ACC112 (cell line): ENCODE measurements at regions not wholly inside any gene's neighbourhood (a gene's known extent, or its start where the extent isn't known, plus 50 kb on each side); places are given as distances from the start of the nearest gene placed in this dataset.

Source experiments
- H2AFZ ChIP-seq: fragments of 200-600 bp; sonication (generic); one replicate; pipeline ENCODE4 v1.6.0; 2017; ENCODE audit warnings: antibody characterized with exemption, low read length; ENCODE audit not compliant: unreplicated experiment
- H3K27ac ChIP-seq: fragments of 200-600 bp; sonication (generic); 2 replicates; pipeline ENCODE4 v1.5.1; 2014; ENCODE audit warnings: low read depth, mild to moderate bottlenecking, antibody characterized with exemption, low read length, moderate library complexity
- H3K27me3 ChIP-seq: fragments of 200-600 bp; sonication (generic); 2 replicates; pipeline ENCODE4 v1.6.1; 2014; ENCODE audit warnings: mild to moderate bottlenecking, antibody characterized with exemption, low read length, moderate library complexity, mixed read lengths; ENCODE audit not compliant: insufficient read depth
- H3K36me3 ChIP-seq: fragments of 200-600 bp; sonication (generic); 2 replicates; pipeline ENCODE4 v1.6.1; 2016; ENCODE audit warnings: mild to moderate bottlenecking, antibody characterized with exemption, low read length, moderate library complexity, mixed read lengths; ENCODE audit not compliant: insufficient read depth
- H3K4me1 ChIP-seq: fragments of 200-600 bp; sonication (generic); one replicate; pipeline ENCODE4 v1.6.1; 2016; ENCODE audit warnings: low read length, mixed read lengths; ENCODE audit not compliant: insufficient read depth, unreplicated experiment, control insufficient read depth
- H3K4me3 ChIP-seq: fragments of 200-600 bp; sonication (generic); 2 replicates; pipeline ENCODE4 v1.5.1; 2014; ENCODE audit warnings: mild to moderate bottlenecking, low read depth, low read length
- H3K79me2 ChIP-seq: fragments of 200-600 bp; sonication (generic); one replicate; pipeline ENCODE4 v1.6.0; 2016; ENCODE audit warnings: low read length; ENCODE audit not compliant: control insufficient read depth, unreplicated experiment, insufficient read depth

DNA sequence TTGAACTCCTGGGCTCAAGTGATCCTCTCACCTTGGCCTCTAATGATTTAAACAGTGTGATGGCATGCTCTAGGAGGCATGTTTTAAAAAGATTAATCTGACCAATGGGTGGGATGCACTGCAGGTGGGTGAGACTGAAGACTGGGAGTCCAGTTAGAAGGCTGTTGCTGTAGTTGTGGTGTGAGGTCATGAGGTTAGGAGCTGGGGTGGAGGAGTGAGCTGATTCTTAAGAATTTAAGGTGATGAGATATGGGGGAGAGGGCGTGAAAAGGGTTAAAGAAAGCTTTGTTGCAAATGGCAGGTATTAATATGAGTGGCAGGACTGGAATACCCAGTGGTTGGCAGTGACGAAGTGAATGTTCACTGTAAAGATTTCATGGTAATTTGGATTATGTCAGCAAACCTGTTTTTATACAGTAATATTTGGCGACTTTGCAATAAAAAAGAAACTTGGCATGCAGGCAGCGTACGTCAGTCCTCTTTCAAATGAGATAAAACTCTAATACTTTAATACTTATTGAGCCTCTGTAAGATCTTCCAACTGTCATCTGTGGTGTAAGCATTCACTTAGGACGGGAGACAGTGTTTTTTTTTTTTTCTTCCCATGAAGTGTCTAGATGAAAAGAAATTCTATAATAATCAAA, 72.8 kb upstream of the MTPN start:
- no peaks in the 10 kb centered on the region for H3K27me3 ChIP-seq
- no peak overlapping the region for H2AFZ ChIP-seq
- no peak overlapping the region for H3K4me3 ChIP-seq

DNA sequence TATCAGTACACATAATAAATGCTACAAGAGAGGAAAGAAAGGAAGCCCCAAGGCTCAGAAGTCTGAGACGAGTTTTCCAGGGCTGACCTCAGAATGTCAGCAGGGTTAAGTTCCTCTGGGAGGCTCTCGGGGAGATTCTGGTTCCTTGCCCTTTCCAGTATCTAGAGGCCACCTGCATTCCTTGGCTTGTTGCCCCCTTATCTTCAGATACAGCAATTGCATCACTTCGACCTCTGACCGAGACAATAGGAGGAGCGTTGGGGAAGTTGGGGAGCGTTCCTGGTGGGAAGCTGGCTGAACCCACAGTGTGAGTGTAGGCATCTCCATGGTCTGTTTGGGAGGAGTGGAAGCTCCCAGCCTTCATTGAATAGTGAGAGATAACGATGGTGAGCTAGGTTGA, 72.0 kb upstream of the MTPN start:
- Histone ChIP-seq H3K79me2 (no peaks in the 10 kb centered on the region), H3K27me3 (no peaks in the 10 kb centered on the region), H3K4me1 (no peaks in the 10 kb centered on the region), H3K27ac (no peak overlapping the region), H3K36me3 (no peaks in the 10 kb centered on the region), H2AFZ (no peak overlapping the region), H3K4me3 (no peak overlapping the region)

More for the DNA sequence above, 72.8 kb upstream of the MTPN start:
- Histone ChIP-seq H3K27ac (no peak overlapping the region), H3K4me1 (no peaks in the 10 kb centered on the region), H3K79me2 (no peaks in the 10 kb centered on the region), H3K36me3 (no peaks in the 10 kb centered on the region)

DNA sequence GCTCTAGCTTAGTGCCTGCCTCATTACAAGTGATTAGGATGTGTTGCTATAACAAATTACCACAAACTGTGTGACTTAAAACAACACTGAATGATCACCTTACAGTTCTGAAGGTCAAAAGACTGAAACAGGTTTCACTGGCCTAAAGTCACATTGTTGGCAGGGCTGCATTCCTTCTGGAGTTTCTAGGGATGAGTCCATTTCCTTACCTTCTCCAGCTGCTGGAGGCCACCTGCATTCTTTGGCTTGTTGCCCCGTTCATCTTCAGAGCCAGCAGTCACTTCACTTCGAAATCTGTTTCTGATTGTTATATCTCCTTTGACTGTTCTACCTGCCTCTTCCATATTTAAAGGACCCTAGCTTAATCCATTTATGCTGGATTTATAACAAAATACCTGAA, 69.4 kb upstream of the MTPN start:
- Histone ChIP-seq H3K79me2 (no peaks in the 10 kb centered on the region), H3K27ac (no peak overlapping the region), H3K27me3 (no peaks in the 10 kb centered on the region), H3K36me3 (no peaks in the 10 kb centered on the region), H3K4me3 (no peak overlapping the region), H2AFZ (no peak overlapping the region), H3K4me1 (no peaks in the 10 kb centered on the region)

DNA sequence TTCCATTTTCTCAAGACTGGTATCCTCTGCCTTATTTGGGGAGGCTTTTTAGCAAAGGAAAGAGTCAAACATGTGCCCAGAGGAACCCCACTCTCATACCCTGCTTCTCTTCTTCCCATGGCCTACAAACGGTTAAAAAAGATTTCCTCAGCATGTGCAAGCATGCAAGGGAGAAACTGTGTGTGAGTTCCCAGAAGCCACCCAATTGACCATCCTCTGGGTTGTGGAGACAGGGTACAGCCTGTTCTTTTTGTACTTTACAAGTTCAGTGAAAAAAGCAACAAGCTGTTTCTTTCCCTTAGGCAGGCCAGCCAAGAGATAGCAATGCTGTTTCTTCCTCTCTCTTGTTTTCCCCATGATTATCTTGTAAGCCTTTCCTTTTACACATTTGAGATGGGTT, 68.8 kb upstream of the MTPN start:
- Histone ChIP-seq H3K79me2 (no peaks in the 10 kb centered on the region), H3K36me3 (no peaks in the 10 kb centered on the region), H2AFZ (no peak overlapping the region)

DNA sequence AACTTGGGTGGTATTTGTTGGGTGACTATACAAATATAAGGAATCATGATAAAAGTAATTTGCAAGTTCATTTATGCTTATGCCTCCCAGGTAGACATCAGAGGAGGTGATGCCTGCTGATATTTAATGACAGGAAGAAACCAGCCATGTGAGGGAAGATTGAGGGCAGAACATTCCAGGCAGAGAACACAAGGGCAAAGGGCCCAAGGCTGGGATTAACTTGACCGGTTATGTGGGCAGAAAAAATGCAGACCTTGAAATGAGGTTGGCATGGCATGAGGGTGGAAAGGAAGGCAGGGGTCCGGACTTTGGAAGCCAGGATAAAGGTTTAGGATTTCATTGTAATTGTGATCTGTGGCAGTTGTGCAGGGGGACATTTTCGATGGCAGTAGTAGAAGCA, 68.0 kb upstream of the MTPN start:
- Histone ChIP-seq H3K4me3 (no peak overlapping the region), H3K4me1 (no peaks in the 10 kb centered on the region)

More for the DNA sequence above, 68.8 kb upstream of the MTPN start:
- Histone ChIP-seq H3K27me3 (no peaks in the 10 kb centered on the region), H3K4me1 (no peaks in the 10 kb centered on the region), H3K4me3 (no peak overlapping the region), H3K27ac (no peak overlapping the region)

DNA sequence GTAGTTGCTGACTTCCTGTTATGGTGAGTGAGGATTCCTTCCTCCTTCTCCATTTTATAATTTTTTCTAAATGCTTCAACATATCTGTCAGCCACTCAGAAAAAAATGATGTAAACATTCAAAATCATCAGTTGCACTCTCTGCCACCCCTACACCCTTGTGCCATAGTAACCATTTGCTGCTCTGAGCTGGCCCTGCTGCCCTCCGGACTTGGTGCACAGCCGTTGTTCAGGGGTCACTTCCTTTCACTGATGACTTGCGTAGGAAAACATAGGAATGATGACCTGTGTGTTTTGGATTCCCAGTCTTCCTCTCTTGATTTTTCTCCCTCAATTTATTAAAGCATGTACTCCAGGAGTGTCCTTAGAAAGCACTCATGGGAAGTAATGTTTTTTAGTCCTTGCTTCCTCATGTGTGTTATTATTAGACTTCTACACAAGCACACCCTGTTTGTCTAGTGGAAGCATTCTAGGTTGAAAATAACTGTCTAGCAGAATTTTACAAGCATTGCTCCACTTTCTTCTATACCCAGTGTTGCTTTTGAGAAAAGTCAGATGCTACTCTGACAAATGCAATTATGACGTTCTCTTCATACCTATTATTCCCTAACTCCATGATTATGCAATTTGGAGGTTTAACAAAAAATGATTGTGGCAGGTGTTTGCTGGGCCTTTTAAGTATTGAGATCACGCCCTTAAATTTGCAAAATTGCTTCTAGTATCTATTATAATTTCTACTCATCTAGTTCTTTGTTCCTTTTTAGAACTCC, 62.6 kb upstream of the MTPN start:
- Histone ChIP-seq H3K27ac (no peak overlapping the region), H3K4me1 (no peaks in the 10 kb centered on the region), H3K36me3 (no peaks in the 10 kb centered on the region), H3K79me2 (no peaks in the 10 kb centered on the region), H2AFZ (no peak overlapping the region), H3K27me3 (no peaks in the 10 kb centered on the region), H3K4me3 (no peak overlapping the region)

More for the DNA sequence above, 68.0 kb upstream of the MTPN start:
- Histone ChIP-seq H3K79me2 (no peaks in the 10 kb centered on the region), H3K36me3 (no peaks in the 10 kb centered on the region), H3K27me3 (no peaks in the 10 kb centered on the region), H3K27ac (no peak overlapping the region), H2AFZ (no peak overlapping the region)

DNA sequence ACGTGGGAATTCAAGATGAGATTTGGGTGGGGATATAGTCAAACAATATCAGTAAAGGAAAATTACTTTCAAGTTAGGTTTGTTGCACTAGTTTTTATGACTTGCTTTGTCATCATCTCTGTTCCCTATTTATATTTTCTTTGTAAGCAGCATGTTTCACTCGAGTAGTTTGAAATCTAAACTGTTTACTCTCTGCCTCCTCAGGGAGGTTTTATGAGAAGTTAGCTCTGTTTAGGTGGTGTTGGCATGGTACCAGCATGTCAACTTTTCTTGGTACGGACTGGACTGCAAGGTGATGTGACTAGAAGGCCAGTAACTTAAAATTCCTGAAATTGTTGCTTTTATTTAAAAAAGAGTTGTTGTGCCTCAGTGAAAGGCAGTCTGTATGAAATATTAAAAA, 59.2 kb upstream of the MTPN start:
- Histone ChIP-seq H3K27me3 (peaks cover 20% of the 10 kb centered on the region), H2AFZ (no peak overlapping the region), H3K4me3 (no peak overlapping the region), H3K27ac (no peak overlapping the region), H3K36me3 (no peaks in the 10 kb centered on the region), H3K79me2 (no peaks in the 10 kb centered on the region), H3K4me1 (no peaks in the 10 kb centered on the region)

DNA sequence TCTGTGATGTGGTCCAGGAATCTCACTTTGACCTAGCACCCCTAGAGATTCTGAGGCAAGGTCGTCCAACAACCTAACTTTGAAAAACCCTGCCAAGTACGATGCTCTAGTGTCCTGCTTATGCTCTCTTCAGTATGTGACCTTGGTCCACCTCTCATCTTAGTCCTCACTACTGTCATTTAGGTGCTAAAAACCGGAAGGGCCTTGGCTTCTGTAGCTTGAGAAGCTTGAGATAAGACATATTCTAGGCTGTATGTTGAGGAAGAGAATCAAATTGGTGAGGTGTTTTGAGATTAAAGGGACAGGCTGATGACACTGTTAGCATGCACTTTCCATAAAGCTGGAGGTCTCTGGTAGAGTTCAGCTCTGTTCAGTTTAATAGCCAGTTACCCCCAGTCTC, 57.0 kb upstream of the MTPN start:
- Histone ChIP-seq H3K4me3 (no peak overlapping the region), H3K4me1 (no peaks in the 10 kb centered on the region), H3K79me2 (no peaks in the 10 kb centered on the region), H2AFZ (no peak overlapping the region), H3K36me3 (no peaks in the 10 kb centered on the region), H3K27me3 (peaks cover 38% of the 10 kb centered on the region), H3K27ac (no peak overlapping the region)

DNA sequence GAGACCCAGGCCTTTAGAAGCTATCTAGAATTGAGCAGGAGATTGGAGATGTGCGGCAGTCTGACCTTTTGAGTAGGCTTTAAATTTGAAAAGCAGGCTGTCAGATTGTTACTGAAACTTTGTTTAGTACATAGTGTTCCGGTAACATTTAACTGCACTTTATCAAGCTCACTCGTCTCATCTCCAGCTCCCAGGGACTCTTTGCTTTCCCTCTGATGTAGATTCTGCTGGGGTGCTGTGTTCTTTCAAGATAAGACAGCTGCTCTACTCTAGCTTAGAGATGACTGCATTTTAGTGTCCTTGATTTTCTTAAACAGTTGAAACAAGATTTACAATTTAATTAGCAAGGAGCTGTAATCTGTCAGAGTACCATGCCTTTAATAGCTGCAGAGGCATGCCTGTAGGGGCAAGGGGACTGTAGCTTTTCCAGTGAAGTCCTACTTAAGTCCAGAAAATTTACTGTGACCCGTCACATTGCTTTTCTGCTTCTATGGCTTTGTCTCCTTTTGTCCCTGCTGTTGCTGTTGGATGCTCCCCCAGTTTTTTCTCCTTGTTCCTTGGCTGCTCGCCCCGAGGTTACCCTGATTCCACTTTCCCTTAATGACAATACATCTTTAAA, 56.4 kb upstream of the MTPN start:
- Histone ChIP-seq H2AFZ (no peak overlapping the region), H3K79me2 (no peaks in the 10 kb centered on the region), H3K27ac (no peak overlapping the region), H3K27me3 (peaks cover 43% of the 10 kb centered on the region), H3K4me1 (no peaks in the 10 kb centered on the region), H3K36me3 (no peaks in the 10 kb centered on the region), H3K4me3 (no peak overlapping the region)

DNA sequence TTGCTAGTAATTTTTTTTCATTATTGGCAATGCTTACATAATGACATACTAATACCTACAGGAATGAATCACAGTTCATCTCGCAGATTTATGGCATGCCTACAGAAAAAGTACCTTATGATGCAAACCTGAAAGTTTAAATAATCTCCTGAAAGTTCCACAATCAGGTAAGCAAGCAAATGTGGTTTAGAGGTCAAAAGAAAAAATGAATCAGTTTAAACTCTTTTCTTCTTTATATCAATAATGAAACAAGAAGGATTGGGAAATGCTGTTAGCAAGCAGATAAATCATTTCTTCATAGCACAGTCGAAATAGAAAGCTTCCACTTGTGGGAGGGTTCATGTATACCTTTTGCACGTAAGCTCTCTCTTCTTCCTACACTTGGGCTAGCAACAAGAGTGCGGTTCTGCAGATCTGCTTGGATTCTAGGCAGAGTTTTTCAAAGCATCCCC, 53.7 kb upstream of the MTPN start:
- H3K4me1 ChIP-seq = no peaks in the 10 kb centered on the region
- no peak overlapping the region for H3K27ac ChIP-seq
- peaks cover 58% of the 10 kb centered on the region for H3K27me3 ChIP-seq
- no peaks in the 10 kb centered on the region for H3K36me3 ChIP-seq
- no peak overlapping the region for H2AFZ ChIP-seq
- H3K4me3 ChIP-seq = no peak overlapping the region
- no peaks in the 10 kb centered on the region for H3K79me2 ChIP-seq

DNA sequence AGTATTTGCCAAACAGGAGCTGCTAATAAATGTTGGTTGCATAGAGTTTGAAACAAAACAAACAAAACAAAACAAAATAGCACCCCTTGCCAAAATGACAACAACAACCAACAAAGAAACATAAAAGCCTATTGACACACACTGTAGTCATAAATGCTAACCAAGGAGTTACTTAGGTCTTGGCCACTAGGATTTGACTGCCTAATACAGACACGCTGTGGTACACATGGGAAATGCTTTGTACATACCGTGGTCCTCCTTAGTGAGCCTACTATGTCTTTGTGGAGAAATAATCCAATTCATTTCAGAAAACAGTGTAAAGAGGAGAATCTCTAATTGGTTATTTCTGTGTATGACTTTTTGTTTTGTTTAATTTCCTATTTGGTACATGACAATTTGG, 53.2 kb upstream of the MTPN start:
- H3K4me1 ChIP-seq = no peaks in the 10 kb centered on the region
- no peak overlapping the region for H2AFZ ChIP-seq
- H3K27ac ChIP-seq = no peak overlapping the region
- no peak overlapping the region for H3K4me3 ChIP-seq
- peaks cover 61% of the 10 kb centered on the region for H3K27me3 ChIP-seq
- H3K79me2 ChIP-seq = no peaks in the 10 kb centered on the region
- no peaks in the 10 kb centered on the region for H3K36me3 ChIP-seq
